NCI-H2227 (cell line): ENCODE measurements at regions not wholly inside any gene's neighbourhood (a gene's known extent, or its start where the extent isn't known, plus 50 kb on each side); places are given as distances from the start of the nearest gene placed in this dataset.
"Not testable (repeated sequence)": the region's sequence is repeated elsewhere in the genome, so short reads cannot be mapped to it uniquely, and the experiment has no call there.

ENCODE experiments used
- DNase-seq: peaks from one replicate; lab custom pipeline; 2025; ENCODE audit not compliant: unreplicated experiment; lab: John Stamatoyannopoulos, UW

DNA sequence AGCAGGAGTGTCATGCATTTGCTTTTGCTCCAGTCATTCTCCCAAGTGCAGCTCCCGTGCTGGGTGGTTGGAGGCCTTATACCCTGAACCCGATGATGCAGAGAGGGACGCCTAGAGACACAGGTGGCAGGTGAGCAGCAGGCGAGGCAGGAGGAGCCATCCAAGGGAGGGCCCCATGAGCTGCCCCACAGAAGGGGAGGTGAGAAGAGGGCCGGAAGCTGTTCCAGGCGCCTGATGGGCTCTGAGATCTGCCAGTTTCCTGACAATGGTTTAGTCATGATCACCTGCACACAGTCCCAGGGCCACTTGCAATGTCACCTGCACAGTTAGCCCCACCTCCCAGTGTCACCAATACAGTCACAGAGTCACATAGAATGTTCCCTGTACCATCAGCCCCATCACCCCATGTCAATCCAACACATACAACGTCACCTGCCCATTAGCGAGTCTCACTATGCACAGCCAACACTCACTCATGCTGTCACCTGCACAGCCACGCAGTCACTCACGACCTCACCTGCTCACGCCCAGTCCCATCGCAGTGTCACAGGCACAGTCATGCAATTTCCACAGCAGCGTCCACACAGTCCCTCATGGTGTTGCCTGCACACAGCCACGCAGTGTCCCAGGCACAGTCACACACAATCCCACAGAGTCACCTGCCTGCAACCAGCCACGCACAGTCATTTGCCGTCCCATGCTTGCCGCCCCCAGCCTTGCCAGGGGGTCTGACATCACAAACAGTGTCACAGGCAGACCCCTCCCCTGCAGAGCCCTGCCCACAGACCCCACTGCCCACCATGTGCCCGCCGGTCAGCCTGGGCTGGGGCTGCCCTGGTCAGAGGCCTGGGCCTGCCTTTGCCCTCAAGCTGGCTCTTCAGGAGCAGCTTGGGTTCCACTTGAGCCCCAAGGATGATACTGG lies 113.4 kb downstream of the LHX2 start:
- no peak for DNase-seq

DNA sequence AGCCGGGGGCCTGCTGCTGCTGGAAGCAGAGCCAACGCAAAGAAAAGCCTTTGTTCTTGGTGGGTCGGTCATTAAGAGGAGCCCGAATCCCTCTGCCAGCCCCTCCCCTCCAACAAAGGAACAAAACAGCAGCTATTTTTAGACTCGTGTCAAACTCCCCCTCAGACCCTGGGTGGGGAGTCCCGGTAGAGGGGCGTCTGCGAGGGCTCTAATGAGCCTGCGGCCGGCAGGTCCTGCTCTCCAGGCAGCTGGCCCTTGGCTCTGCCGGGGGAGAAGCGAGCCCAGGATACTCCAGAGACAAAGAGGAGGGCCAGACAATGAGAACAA lies 114.0 kb downstream of the LHX2 start:
- peak; percentile 48 for DNase-seq

- peak; percentile 76 for DNase-seq
Measured at GRCh38 chr9:124126648-124127646, 115.4 kb downstream of the LHX2 start.

GRCh38 chr9:124128568-124129166 lies 117.1 kb downstream of the LHX2 start:
- DNase-seq, result no peak

- no peak for DNase-seq
Measured at GRCh38 chr9:124130277-124131075, 118.9 kb downstream of the LHX2 start.

DNA sequence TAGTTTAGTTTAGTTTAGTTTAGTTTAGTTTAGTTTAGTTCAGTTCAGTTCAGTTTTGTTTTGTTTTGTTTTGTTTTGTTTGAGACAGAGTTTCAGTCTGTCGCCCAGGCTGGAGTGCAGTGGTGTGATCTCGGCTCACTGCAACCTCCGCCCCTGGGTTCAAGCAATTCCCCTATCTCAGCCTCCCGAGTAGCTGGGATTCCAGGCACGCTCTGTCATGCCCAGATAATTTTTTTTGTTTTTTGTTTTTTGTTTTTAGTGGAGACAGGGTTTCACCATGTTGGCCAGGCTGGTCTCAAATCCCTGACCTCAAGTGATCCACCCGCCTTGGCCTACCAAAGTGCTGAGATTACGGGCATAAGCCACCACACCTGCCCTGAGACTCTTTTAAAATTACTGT lies 120.0 kb downstream of the LHX2 start:
- not testable (repeated sequence) for DNase-seq

GRCh38 chr9:124132671-124133147 lies 121.1 kb downstream of the LHX2 start:
- DNase-seq, result no peak

- DNase-seq, result no peak
Measured at GRCh38 chr9:124133727-124134126, 122.2 kb downstream of the LHX2 start.

- no peak for DNase-seq
Measured at GRCh38 chr9:124134526-124134925, 123.0 kb downstream of the LHX2 start.

- no peak for DNase-seq
Measured at GRCh38 chr9:124135813-124136365, 121.9 kb upstream of the NEK6 start.

- DNase-seq, result no peak
Measured at GRCh38 chr9:124137009-124137943, 120.5 kb upstream of the NEK6 start.

DNA sequence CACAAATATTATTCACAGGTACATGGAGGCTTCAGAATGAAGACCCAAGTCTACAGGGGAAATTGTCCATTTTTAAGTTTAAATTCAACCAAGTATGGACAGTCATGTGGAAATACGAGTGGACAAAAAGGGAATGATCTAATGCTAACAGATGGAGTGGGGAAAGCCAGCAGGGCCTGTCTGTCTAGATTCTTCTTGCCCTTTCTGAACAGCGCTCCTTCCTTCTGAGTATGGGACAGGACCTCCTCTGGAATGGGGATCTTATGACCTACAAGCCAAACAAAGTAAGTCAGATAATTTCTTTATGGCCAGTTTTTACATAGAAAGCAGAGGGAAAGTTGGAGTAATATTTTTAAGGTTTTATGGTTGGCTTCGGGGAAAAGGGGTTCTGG lies 119.8 kb upstream of the NEK6 start:
- DNase-seq, result no peak

DNA sequence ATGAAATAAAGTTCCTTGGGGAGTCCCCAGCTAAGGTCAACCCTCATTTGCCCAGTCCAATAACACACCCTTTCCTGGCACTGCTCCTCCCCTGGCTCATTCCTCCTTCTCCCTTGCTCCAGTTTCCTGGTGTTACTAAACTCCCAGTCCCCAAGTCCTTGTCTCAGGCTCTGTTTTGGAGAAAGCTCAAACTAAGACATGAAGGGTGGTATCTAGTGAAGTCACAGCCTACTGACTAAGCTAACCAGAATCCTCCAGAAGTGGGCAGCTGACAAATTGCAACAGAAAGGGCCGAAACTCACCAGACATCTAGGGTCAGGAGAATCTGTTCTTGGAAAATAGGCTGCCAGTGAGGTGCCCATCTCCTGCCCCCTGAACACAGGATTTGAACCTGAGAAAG lies 118.7 kb upstream of the NEK6 start:
- DNase-seq, result no peak

DNA sequence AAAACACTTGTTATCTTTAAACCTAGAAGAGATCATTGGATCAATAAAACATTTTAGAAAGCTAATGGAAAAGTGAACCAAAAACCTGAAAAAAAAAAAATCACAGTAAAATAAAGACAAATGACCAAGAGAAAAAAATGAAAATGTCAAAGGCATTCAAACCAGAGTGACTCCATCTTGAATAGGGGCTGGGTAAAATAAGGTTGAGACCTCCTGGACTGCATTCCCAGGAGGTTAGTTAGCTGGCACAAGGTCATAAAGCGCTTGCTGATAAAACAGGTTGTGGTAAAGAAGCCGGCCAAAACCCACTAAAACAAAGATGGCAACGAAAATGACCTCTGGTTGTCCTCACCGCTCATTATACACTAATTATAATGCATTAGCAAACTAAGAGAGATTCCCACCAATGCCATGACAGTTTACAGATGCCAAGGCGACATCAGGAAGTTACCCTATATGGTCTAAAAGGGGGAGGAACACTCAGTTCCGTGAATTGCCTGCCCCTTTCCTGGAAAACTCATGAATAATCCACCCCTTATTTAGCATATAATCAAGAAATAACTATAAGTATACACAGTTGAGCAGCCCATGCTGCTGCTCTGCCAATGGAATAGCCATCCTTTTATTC lies 116.7 kb upstream of the NEK6 start:
- DNase-seq, result no peak

- DNase-seq, result not testable (repeated sequence)
Measured at GRCh38 chr9:124144561-124145123, 113.1 kb upstream of the NEK6 start.

DNA sequence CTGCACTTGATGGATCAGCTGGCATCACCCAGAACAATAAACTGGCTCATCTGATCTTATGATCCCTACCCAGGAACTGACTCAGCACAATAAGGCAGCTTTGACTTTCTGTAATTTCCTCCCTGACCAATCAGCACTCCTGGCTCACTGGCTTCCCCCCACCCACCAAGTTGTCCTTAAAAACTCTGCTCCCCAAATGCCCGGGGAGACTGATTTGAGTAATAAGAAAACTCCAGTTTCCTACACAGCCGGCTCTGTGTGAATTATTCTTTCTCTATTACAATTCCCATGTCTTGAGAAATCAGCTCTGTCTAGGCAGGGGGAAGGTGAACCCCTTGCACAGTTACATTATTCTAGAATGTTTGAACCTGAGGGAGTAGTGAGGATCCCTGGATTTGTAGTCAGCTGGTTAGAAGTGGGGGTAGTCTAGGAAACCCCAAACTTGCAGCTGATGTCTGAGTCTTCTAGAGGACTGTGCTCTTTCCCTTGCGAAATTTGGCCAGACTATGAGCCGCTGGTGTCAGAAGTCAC lies 111.7 kb upstream of the NEK6 start:
- DNase-seq, result no peak

DNA sequence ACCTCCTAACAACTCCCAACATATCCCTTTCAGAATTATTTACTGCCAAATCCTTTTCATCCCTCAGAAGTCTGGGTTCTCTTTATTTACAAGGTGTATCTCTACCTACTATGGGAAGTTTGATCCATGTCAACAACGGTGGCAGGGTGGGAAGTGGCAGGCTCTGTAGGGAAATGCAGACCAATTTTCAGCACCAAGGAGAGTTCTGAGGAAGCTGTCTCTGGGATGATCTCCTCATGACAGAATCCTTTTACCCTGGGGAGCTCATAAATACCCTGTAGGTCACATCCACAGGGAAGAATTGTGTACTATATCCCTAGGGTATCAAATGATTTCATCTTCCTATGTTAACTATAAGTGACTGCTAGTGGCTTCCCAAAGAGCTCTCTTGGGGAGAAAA lies 107.8 kb upstream of the NEK6 start:
- DNase-seq, result no peak

DNA sequence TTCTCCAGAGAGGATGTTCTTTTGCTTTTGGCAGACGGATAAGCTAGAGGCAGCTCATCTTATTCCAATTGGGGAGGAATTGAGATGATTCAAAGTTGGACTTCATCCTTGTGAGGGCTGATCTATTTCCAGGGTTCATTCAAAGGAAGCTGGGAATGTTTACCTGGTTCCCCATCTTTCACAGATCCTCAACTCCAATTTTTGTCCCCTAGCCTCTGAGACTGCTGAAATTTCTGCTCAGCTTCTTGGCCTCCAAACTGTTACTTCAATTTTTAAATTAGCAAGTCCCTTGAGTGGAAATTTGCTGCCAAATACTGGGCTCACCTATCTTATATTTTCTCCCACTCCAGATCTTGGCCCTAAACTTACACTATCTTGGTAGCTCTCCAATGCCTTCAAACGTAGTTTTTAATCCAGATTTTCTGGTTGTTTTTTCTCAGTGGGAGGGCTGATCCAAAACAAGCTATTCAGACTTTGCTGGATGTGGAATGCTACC lies 93.9 kb upstream of the NEK6 start:
- no peak for DNase-seq
